ENCODE measurements at regions not wholly inside any gene's neighbourhood (a gene's known extent, or its start where the extent isn't known, plus 50 kb on each side); places are given as distances from the start of the nearest gene placed in this dataset.
"Not testable (repeated sequence)": the region's sequence is repeated elsewhere in the genome, so short reads cannot be mapped to it uniquely, and the experiment has no call there.

- not testable (repeated sequence) for TF ChIP-seq CTCF (conservative IDR thresholded peaks at IDR 0.05; ENCODE audit: low read depth, low read length); EZH2 (IDR thresholded peaks at IDR 0.05; ENCODE audit: low read length, unreplicated experiment); EZH2phosphoT487 (IDR thresholded peaks at IDR 0.05; ENCODE audit: borderline replicate concordance, low read length)
Measured at GRCh38 chr2:90287751-90288150, 1596.3 kb downstream of the RPIA start.

Measured in PC-3 (cell line).